GM23338 (cell line): ENCODE measurements at regions not wholly inside any gene's neighbourhood (a gene's known extent, or its start where the extent isn't known, plus 50 kb on each side); places are given as distances from the start of the nearest gene placed in this dataset.

ENCODE experiments used
- CREB1 ChIP-seq: fragments of 250-450 bp; sonication (Bioruptor Pico); IDR thresholded peaks from 2 replicates; pipeline ENCODE4 v1.5.0; 2020; ENCODE audit warnings: low read depth, mild to moderate bottlenecking, moderate library complexity
- ETS1 ChIP-seq: IDR thresholded peaks from 2 replicates; pipeline ENCODE4 v1.6.1; 2016; ENCODE audit warnings: antibody characterized with exemption
- POLR2AphosphoS5 ChIP-seq: IDR thresholded peaks from 2 replicates; pipeline ENCODE4 v1.6.1; 2016; ENCODE audit warnings: antibody characterized with exemption, low read depth
- REST ChIP-seq: IDR thresholded peaks from one replicate; pipeline ENCODE4 v1.6.1; 2018; ENCODE audit warnings: antibody characterized with exemption; ENCODE audit not compliant: unreplicated experiment
- ZNF462 ChIP-seq: fragments of 250-450 bp; sonication (Bioruptor Pico); IDR thresholded peaks from 2 replicates; pipeline ENCODE4 v1.5.0; 2020; ENCODE audit warnings: mild to moderate bottlenecking, moderate library complexity

DNA sequence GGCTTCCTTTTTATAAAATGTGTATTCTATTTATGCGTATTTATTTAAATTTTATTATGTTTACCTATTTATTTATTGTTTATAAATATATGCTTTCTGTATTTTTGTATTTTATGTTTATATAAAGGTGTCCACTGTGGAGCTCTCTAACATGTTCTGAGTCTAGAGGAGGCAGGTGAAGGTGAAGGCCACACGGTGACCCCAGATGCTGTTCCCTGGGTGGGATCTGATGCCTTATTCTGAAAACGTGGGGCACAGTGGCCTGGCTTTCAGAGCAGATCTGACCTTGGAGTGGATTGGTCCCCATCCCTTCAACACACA is 104.7 kb upstream of the SLC7A14 start (continued):
- no peak for TF ChIP-seq ZNF462 (CRISPR knock-in tag)
- TF ChIP-seq REST: no peak
- TF ChIP-seq CREB1: no peak
- TF ChIP-seq POLR2AphosphoS5: no peak
- no peak for TF ChIP-seq ETS1
